Neural crest cell (in vitro differentiated cells): ENCODE measurements at regions not wholly inside any gene's neighbourhood (a gene's known extent, or its start where the extent isn't known, plus 50 kb on each side); places are given as distances from the start of the nearest gene placed in this dataset.

Experiments
- DNase-seq: peaks from one replicate; pipeline ENCODE4 v3.0.0; 2021; ENCODE audit warnings: low read depth, mixed read lengths, low spot score
- H3K27ac Mint-ChIP-seq: one replicate; pipeline ENCODE4 v1.8.0; 2021; ENCODE audit warnings: mild to moderate bottlenecking, mixed read lengths; ENCODE audit not compliant: unreplicated experiment
- H3K27me3 Mint-ChIP-seq: 2 replicates; pipeline ENCODE4 v1.8.0; 2021; ENCODE audit warnings: low read depth, mild to moderate bottlenecking, mixed read lengths
- H3K36me3 Mint-ChIP-seq: 2 replicates; pipeline ENCODE4 v1.8.0; 2021; ENCODE audit warnings: low read depth, mild to moderate bottlenecking, mixed read lengths
- H3K4me1 Mint-ChIP-seq: 2 replicates; pipeline ENCODE4 v1.8.0; 2021; ENCODE audit warnings: mixed read lengths
- H3K4me3 Mint-ChIP-seq: one replicate; pipeline ENCODE4 v1.8.0; 2021; ENCODE audit warnings: mild to moderate bottlenecking, mixed read lengths
- H3K9me3 Mint-ChIP-seq: 2 replicates; pipeline ENCODE4 v1.8.0; 2021; ENCODE audit warnings: mixed read lengths
- CTCF ChIP-seq: fragments of 200-600 bp; sonication (generic); conservative IDR thresholded peaks from 2 replicates; pipeline ENCODE4 v1.5.0; 2021; ENCODE audit warnings: antibody characterized with exemption, mild to moderate bottlenecking

- no peaks in the 10 kb centered on the region for H3K9me3 Mint-ChIP-seq
- H3K27me3 Mint-ChIP-seq: no peaks in the 10 kb centered on the region
- no peaks in the 10 kb centered on the region for H3K36me3 Mint-ChIP-seq
- TF ChIP-seq CTCF: peak; percentile 23
- no peaks in the 10 kb centered on the region for H3K4me1 Mint-ChIP-seq
- H3K4me3 Mint-ChIP-seq: no peak overlapping the region
- no peak overlapping the region for H3K27ac Mint-ChIP-seq
- no peak for DNase-seq
Measured at GRCh38 chr5:53243403-53243802, 133.8 kb upstream of the MOCS2 start.

- no peaks in the 10 kb centered on the region for H3K36me3 Mint-ChIP-seq
- DNase-seq: no peak
- TF ChIP-seq CTCF: no peak
- no peak overlapping the region for H3K27ac Mint-ChIP-seq
- H3K9me3 Mint-ChIP-seq: no peaks in the 10 kb centered on the region
- H3K4me3 Mint-ChIP-seq: no peak overlapping the region
- H3K27me3 Mint-ChIP-seq: no peaks in the 10 kb centered on the region
- no peaks in the 10 kb centered on the region for H3K4me1 Mint-ChIP-seq
Measured at GRCh38 chr5:53246042-53246836, 136.7 kb upstream of the MOCS2 start.

GRCh38 chr5:53249529-53250200, 140.1 kb upstream of the MOCS2 start:
- H3K4me3 Mint-ChIP-seq: no peak overlapping the region
- no peak for TF ChIP-seq CTCF
- H3K36me3 Mint-ChIP-seq: no peaks in the 10 kb centered on the region
- no peak overlapping the region for H3K27ac Mint-ChIP-seq
- no peaks in the 10 kb centered on the region for H3K27me3 Mint-ChIP-seq
- no peaks in the 10 kb centered on the region for H3K4me1 Mint-ChIP-seq
- DNase-seq: no peak
- H3K9me3 Mint-ChIP-seq: no peaks in the 10 kb centered on the region

- Mint-ChIP-seq H3K9me3 (no peaks in the 10 kb centered on the region), H3K27ac (no peak overlapping the region), H3K4me3 (no peak overlapping the region)
Measured at GRCh38 chr5:53250201-53250550, 140.6 kb upstream of the MOCS2 start.

GRCh38 chr5:53253421-53253871, 143.9 kb upstream of the MOCS2 start:
- Mint-ChIP-seq H3K4me3 (no peak overlapping the region), H3K4me1 (no peaks in the 10 kb centered on the region)
- no peak for DNase-seq

More at GRCh38 chr5:53250201-53250550, 140.6 kb upstream of the MOCS2 start:
- Mint-ChIP-seq H3K4me1 (no peaks in the 10 kb centered on the region), H3K27me3 (no peaks in the 10 kb centered on the region), H3K36me3 (no peaks in the 10 kb centered on the region)
- DNase-seq: no peak
- TF ChIP-seq CTCF: no peak

More at GRCh38 chr5:53253421-53253871, 143.9 kb upstream of the MOCS2 start:
- H3K9me3 Mint-ChIP-seq: peaks cover 1% of the 10 kb centered on the region
- H3K27me3 Mint-ChIP-seq: no peaks in the 10 kb centered on the region
- no peak overlapping the region for H3K27ac Mint-ChIP-seq
- no peaks in the 10 kb centered on the region for H3K36me3 Mint-ChIP-seq
- TF ChIP-seq CTCF: no peak
